DMS53 (cell line): ENCODE measurements at regions not wholly inside any gene's neighbourhood (a gene's known extent, or its start where the extent isn't known, plus 50 kb on each side); places are given as distances from the start of the nearest gene placed in this dataset.

ENCODE experiments used
- DNase-seq: peaks from one replicate; lab custom pipeline; 2025; lab: John Stamatoyannopoulos, UW

- no peak for DNase-seq
Measured at GRCh38 chr2:196399096-196399495, 227.7 kb upstream of the STK17B start.

GRCh38 chr2:196399722-196400691, 228.6 kb upstream of the STK17B start:
- DNase-seq, result peak; percentile 18

GRCh38 chr2:196403471-196403870, 232.1 kb upstream of the STK17B start:
- no peak for DNase-seq

GRCh38 chr2:196404276-196404675, 232.9 kb upstream of the STK17B start:
- no peak for DNase-seq

- no peak for DNase-seq
Measured at GRCh38 chr2:196407675-196408264, 231.7 kb upstream of the CCDC150 start.

GRCh38 chr2:196409376-196409775, 230.1 kb upstream of the CCDC150 start:
- no peak for DNase-seq

GRCh38 chr2:196410008-196410407, 229.5 kb upstream of the CCDC150 start:
- no peak for DNase-seq

GRCh38 chr2:196413821-196414274, 225.7 kb upstream of the CCDC150 start:
- no peak for DNase-seq

- no peak for DNase-seq
Measured at GRCh38 chr2:196415384-196415783, 224.1 kb upstream of the CCDC150 start.

GRCh38 chr2:196420143-196420542, 219.4 kb upstream of the CCDC150 start:
- DNase-seq, result no peak

- no peak for DNase-seq
Measured at GRCh38 chr2:196421880-196422279, 217.6 kb upstream of the CCDC150 start.

GRCh38 chr2:196422361-196422760, 217.2 kb upstream of the CCDC150 start:
- no peak for DNase-seq

- no peak for DNase-seq
Measured at GRCh38 chr2:196426122-196426521, 213.4 kb upstream of the CCDC150 start.

GRCh38 chr2:196427986-196428634, 211.4 kb upstream of the CCDC150 start:
- DNase-seq, result peak; percentile 27

GRCh38 chr2:196431076-196431475, 208.4 kb upstream of the CCDC150 start:
- no peak for DNase-seq

- peak; percentile 39 for DNase-seq
Measured at GRCh38 chr2:196431957-196432356, 207.6 kb upstream of the CCDC150 start.

- DNase-seq, result no peak
Measured at GRCh38 chr2:196433116-196433515, 206.4 kb upstream of the CCDC150 start.

GRCh38 chr2:196434217-196434616, 205.3 kb upstream of the CCDC150 start:
- DNase-seq, result no peak

- DNase-seq, result no peak
Measured at GRCh38 chr2:196435189-196435588, 204.3 kb upstream of the CCDC150 start.

- no peak for DNase-seq
Measured at GRCh38 chr2:196437626-196438025, 201.9 kb upstream of the CCDC150 start.

GRCh38 chr2:196439760-196440159, 199.8 kb upstream of the CCDC150 start:
- DNase-seq, result no peak

- no peak for DNase-seq
Measured at GRCh38 chr2:196440413-196440812, 199.1 kb upstream of the CCDC150 start.

GRCh38 chr2:196441527-196441926, 198.0 kb upstream of the CCDC150 start:
- no peak for DNase-seq
